NCI-H1417 treated with DMSO at 0.1 percent for 48 hours (cell line): ENCODE measurements at regions not wholly inside any gene's neighbourhood (a gene's known extent, or its start where the extent isn't known, plus 50 kb on each side); places are given as distances from the start of the nearest gene placed in this dataset.
A peak's percentile ranks its signal among the peaks of the same experiment; 100 is the strongest.
"Not testable (repeated sequence)": the region's sequence is repeated elsewhere in the genome, so short reads cannot be mapped to it uniquely, and the experiment has no call there.

Source experiments
- DNase-seq: peaks from one replicate; lab custom pipeline; 2025; lab: John Stamatoyannopoulos, UW

- DNase-seq = no peak
Measured at GRCh38 chr12:67040861-67041137, 228.4 kb upstream of the CAND1 start.

- peak; percentile 68 for DNase-seq
Measured at GRCh38 chr12:67042697-67043131, 226.4 kb upstream of the CAND1 start.

- no peak for DNase-seq
Measured at GRCh38 chr12:67043771-67044170, 225.4 kb upstream of the CAND1 start.

GRCh38 chr12:67045650-67046049, 223.5 kb upstream of the CAND1 start:
- no peak for DNase-seq

GRCh38 chr12:67046062-67046461, 223.1 kb upstream of the CAND1 start:
- DNase-seq = no peak

GRCh38 chr12:67047634-67048033, 221.5 kb upstream of the CAND1 start:
- no peak for DNase-seq

- DNase-seq = no peak
Measured at GRCh38 chr12:67048371-67048770, 220.8 kb upstream of the CAND1 start.

- not testable (repeated sequence) for DNase-seq
Measured at GRCh38 chr12:67049199-67049598, 220.0 kb upstream of the CAND1 start.

- DNase-seq = no peak
Measured at GRCh38 chr12:67052981-67053380, 216.2 kb upstream of the CAND1 start.

GRCh38 chr12:67056329-67056728, 212.8 kb upstream of the CAND1 start:
- no peak for DNase-seq

GRCh38 chr12:67057072-67057471, 212.1 kb upstream of the CAND1 start:
- DNase-seq = no peak

- DNase-seq = no peak
Measured at GRCh38 chr12:67062193-67062592, 207.0 kb upstream of the CAND1 start.

GRCh38 chr12:67067453-67068203, 201.5 kb upstream of the CAND1 start:
- DNase-seq = no peak

- DNase-seq = no peak
Measured at GRCh38 chr12:67068204-67068731, 200.9 kb upstream of the CAND1 start.

GRCh38 chr12:67068761-67069450, 200.3 kb upstream of the CAND1 start:
- DNase-seq = no peak

- no peak for DNase-seq
Measured at GRCh38 chr12:67069451-67070306, 199.5 kb upstream of the CAND1 start.

GRCh38 chr12:67070307-67070600, 198.9 kb upstream of the CAND1 start:
- DNase-seq = no peak

- DNase-seq = no peak
Measured at GRCh38 chr12:67070604-67071003, 198.6 kb upstream of the CAND1 start.

GRCh38 chr12:67072281-67072680, 196.9 kb upstream of the CAND1 start:
- DNase-seq = not testable (repeated sequence)

GRCh38 chr12:67073336-67073735, 195.8 kb upstream of the CAND1 start:
- DNase-seq = no peak

- DNase-seq = no peak
Measured at GRCh38 chr12:67074072-67074471, 195.1 kb upstream of the CAND1 start.

GRCh38 chr12:67077617-67078016, 191.5 kb upstream of the CAND1 start:
- DNase-seq = no peak

GRCh38 chr12:67078957-67079356, 190.2 kb upstream of the CAND1 start:
- DNase-seq = no peak
